Ascending aorta (tissue), 2 donors: ENCODE measurements at regions not wholly inside any gene's neighbourhood (a gene's known extent, or its start where the extent isn't known, plus 50 kb on each side); places are given as distances from the start of the nearest gene placed in this dataset.

ENCODE experiments used
- DNase-seq, 2 donors: peaks; one replicate each; pipeline ENCODE4 v3.0.0-alpha.2; 2019; ENCODE audit warnings: low spot score in 2 of 2
- H3K27ac ChIP-seq, 2 donors: fragments of 200-600 bp; sonication (generic); one replicate each; pipeline ENCODE4 v1.5.1; 2016 to 2017; ENCODE audit warnings: mild to moderate bottlenecking in 1 of 2
- H3K27me3 ChIP-seq: fragments of 200-600 bp; sonication (generic); one replicate; pipeline ENCODE4 v1.5.1; 2017
- H3K36me3 ChIP-seq, 2 donors: fragments of 200-600 bp; sonication (generic); one replicate each; pipeline ENCODE4 v1.5.1; 2016
- H3K4me1 ChIP-seq, 2 donors: fragments of 200-600 bp; sonication (generic); one replicate each; pipeline ENCODE4 v1.5.1; 2016 to 2017; ENCODE audit warnings: mild to moderate bottlenecking in 1 of 2
- H3K4me3 ChIP-seq, 2 donors: fragments of 200-600 bp; sonication (generic); one replicate each; pipeline ENCODE4 v1.5.1; 2016 to 2017; ENCODE audit warnings: mild to moderate bottlenecking in 1 of 2
- H3K9me3 ChIP-seq, 2 donors: fragments of 200-600 bp; sonication (generic); one replicate each; pipeline ENCODE4 v1.5.1; 2016
- intact Hi-C: fragments of 100-400 bp; cut with DNase I; formaldehyde crosslinking; loops from one replicate; pipeline ENCODE4 v1.15.1; 2023
- TF ChIP-seq, protein P1 (sequence below), 3 experiments: fragments of 200-600 bp in 2 of 3; fragments of 450-650 bp in 1 of 3; sonication (generic) in 2 of 3; IDR thresholded peaks; one replicate each; pipeline ENCODE4 v1.5.1; 2016 to 2019; ENCODE audit warnings: antibody characterized with exemption in 3 of 3, mild to moderate bottlenecking in 1 of 3, moderate library complexity in 1 of 3

DNA sequence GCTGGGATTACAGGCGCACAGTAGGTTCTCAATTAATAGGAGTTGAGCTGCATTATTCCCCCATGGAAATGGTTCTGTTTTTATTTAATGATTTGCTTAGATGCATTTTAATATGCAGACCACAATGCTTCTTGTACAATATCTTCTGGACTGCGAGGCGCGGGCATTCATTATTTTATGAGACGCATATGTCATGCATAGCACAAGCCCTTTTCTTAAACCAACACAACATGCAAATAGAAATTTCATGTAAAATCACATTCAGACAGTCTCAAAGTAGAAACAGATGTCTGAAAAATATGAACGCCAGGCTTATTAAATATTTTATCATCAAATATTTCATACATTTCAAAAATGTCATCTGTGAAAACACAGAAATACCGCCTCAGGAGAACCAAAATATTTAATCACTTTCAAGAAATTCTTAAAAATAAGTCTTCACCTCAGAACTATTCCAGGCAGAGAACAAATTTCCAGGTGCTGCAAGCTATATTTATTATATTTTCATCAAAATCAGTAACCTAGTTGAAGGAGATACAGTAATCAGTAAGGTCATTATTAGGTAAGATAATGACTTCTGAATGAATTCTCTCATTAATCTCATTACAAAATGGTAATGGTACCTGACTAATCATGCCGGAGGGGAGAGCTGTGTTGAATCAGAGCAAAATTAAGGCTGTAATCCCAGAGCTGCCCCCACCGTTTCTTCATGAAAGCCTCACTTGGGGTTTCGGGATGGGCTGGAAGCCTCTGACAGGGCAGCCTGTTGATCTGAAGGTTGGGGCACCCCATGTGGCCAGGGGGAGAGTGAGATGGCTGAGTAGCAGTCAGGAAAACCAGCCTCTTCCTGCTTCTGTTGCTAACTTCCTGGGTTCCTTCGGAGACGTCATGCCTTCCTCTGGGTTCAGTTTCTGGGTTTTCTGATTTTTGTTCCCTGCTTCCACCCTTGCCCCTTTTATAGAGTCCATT, 133.9 kb upstream of the ZNF618 start:
- H3K27me3 ChIP-seq = no peaks in the 10 kb centered on the region
- no peaks in the 10 kb centered on the region for H3K9me3 ChIP-seq
- DNase-seq = no peak
- TF ChIP-seq, protein P1, sequence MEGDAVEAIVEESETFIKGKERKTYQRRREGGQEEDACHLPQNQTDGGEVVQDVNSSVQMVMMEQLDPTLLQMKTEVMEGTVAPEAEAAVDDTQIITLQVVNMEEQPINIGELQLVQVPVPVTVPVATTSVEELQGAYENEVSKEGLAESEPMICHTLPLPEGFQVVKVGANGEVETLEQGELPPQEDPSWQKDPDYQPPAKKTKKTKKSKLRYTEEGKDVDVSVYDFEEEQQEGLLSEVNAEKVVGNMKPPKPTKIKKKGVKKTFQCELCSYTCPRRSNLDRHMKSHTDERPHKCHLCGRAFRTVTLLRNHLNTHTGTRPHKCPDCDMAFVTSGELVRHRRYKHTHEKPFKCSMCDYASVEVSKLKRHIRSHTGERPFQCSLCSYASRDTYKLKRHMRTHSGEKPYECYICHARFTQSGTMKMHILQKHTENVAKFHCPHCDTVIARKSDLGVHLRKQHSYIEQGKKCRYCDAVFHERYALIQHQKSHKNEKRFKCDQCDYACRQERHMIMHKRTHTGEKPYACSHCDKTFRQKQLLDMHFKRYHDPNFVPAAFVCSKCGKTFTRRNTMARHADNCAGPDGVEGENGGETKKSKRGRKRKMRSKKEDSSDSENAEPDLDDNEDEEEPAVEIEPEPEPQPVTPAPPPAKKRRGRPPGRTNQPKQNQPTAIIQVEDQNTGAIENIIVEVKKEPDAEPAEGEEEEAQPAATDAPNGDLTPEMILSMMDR (IDR thresholded peaks at IDR 0.05) = no peak
- no peaks in the 10 kb centered on the region for H3K36me3 ChIP-seq
- no peak overlapping the region for H3K4me3 ChIP-seq
- no peak overlapping the region for H3K27ac ChIP-seq
- no peaks in the 10 kb centered on the region for H3K4me1 ChIP-seq
- intact Hi-C loops = no loop called here

DNA sequence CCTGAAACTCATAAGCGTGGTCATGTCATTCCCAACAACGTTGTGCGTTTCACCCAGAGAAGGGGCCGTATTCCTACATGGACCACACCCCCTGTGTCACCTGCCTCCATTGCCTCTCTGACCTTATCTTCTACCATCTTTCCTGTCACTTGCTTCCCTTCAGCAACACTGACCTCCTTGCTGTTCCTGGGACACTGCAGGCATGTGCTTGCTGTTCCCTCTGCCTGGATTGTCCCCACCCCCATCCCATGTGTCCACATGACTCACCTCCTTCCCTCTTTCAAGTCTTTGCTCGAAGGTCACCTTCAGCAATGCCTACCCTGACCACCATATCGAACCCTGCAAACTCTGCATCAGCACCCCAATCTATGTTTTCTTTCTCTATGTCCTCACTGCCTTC, 133.2 kb upstream of the ZNF618 start:
- Histone ChIP-seq H3K4me1 (no peaks in the 10 kb centered on the region), H3K36me3 (no peaks in the 10 kb centered on the region), H3K4me3 (no peak overlapping the region), H3K27me3 (no peaks in the 10 kb centered on the region), H3K27ac (no peak overlapping the region), H3K9me3 (peaks cover 0 to 3% of the 10 kb centered on the region in 2 donors)
- intact Hi-C loops = no loop called here
- no peak for DNase-seq
- TF ChIP-seq, protein P1 (IDR thresholded peaks at IDR 0.05) = no peak

DNA sequence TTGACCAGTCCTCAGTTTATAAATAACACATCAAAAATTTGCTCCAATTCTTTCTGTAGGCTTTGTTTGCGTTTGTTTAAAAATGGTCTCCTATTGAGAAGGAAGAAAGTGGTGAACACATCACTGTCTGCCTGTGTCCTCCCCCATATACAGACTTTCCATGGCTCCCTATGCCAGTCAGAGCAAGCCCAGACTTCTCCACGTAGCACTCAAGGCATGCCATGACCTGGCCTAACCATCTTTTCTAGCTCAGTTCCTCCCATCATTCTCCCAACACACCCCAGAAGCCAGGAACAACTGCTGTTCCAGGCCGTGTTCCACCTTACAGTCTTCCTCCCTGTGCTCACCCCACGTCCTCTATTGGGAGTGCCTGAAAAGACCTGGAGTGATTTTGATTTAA, 129.6 kb upstream of the ZNF618 start:
- TF ChIP-seq, protein P1 (IDR thresholded peaks at IDR 0.05) = no peak
- no peak for DNase-seq
- no peaks in the 10 kb centered on the region for H3K27me3 ChIP-seq
- H3K27ac ChIP-seq = no peak overlapping the region
- no peaks in the 10 kb centered on the region for H3K4me1 ChIP-seq
- intact Hi-C loops = no loop called here
- peaks cover 0 to 18% of the 10 kb centered on the region in 2 donors for H3K9me3 ChIP-seq
- no peaks in the 10 kb centered on the region for H3K36me3 ChIP-seq
- no peak overlapping the region for H3K4me3 ChIP-seq

DNA sequence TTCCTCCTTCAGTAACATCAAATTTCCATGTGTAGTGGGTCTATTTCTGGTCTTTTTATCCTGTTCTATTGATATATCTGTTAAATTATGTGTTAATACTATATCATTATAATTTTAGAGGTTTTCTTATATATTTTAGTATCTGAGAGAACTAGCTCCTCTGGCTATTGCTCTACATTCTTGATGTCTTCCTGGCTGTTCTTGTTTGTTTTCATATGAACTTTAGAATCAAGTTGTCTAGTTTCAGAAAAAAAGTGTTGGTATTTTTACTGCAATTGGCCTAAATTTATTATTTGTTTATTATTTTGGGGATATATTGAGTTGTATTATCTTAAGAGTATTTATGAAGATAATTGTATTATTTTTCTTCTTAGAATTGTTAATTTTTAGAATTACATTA, 128.0 kb upstream of the ZNF618 start:
- Histone ChIP-seq H3K9me3 (peaks cover 0 to 18% of the 10 kb centered on the region in 2 donors), H3K27me3 (no peaks in the 10 kb centered on the region), H3K36me3 (no peaks in the 10 kb centered on the region), H3K4me1 (no peaks in the 10 kb centered on the region), H3K27ac (no peak overlapping the region), H3K4me3 (no peak overlapping the region)
- TF ChIP-seq, protein P1 (IDR thresholded peaks at IDR 0.05) = no peak
- intact Hi-C loops = no loop called here
- DNase-seq = no peak

DNA sequence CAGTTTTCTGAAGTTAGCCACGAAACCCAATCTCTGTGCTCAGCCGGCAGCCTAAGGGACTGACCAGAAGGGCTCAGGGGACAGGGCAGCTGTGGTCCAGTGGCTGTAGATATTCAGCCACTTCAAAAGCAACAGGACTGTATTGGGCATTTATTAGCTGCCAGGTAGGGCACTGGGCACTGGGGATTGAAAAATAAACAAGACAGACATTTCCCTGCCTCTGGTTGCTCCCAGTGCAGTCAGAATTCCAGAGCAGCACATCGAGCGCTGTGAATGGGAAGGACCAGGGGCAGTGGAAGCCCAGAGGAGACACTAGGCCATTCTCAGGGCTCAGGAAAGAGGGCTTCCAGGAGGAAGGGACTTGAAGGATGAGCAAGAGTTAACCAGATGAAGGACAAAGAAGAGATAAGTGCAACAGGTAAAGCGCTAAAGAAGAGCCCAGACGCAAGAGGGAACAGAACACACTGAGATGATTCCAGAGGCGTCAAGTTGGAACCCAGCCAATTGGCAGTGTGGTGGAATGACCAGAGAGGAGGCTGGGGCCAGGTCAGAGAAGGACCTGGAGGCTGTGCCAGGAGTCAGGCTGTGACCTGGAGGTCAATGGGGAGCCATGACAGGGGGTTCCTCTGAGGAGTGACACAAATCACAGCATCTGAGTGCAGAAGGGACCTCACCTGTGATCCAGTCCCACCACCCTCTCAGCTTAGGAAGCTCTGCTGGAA, 122.5 kb upstream of the ZNF618 start:
- DNase-seq = no peak
- Histone ChIP-seq H3K4me3 (no peak overlapping the region), H3K4me1 (peaks cover 0 to 2% of the 10 kb centered on the region in 2 donors), H3K27me3 (no peaks in the 10 kb centered on the region), H3K36me3 (no peaks in the 10 kb centered on the region), H3K9me3 (peaks cover 0 to 9% of the 10 kb centered on the region in 2 donors), H3K27ac (no peak overlapping the region)
- TF ChIP-seq, protein P1 (IDR thresholded peaks at IDR 0.05) = no peak
- intact Hi-C loops = no loop called here
